Stimulated activated CD4-positive, alpha-beta T cell treated with anti-CD3 and anti-CD28 coated beads, Interleukin-2, amount 100 ng/mL, for 48 hours (primary cell): ENCODE measurements at regions not wholly inside any gene's neighbourhood (a gene's known extent, or its start where the extent isn't known, plus 50 kb on each side); places are given as distances from the start of the nearest gene placed in this dataset.

Experiments
- DNase-seq, 2 donors: peaks; one replicate each; pipeline ENCODE4 v3.0.0-alpha.2; 2020

DNA sequence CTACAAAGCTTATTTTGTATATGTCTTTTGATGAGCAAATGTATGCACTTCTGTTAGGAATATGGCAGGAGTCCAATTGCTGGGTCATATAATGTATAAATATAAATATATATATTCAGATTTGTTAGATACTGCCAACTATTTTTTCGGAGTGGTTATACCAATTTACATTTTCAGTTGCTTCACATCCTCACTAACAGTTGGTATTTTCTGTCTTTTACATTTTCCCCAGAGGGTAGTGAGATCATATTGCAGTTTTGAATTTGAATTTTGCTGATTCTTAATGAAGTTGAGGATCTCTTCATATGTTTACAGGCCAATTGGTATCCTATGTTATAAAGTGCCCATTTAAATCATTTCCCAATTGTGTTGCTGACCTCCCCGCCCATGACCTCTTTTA lies 139.0 kb upstream of the KCNMB2 start:
- DNase-seq = no peak

GRCh38 chr3:178397836-178398235 lies 138.4 kb upstream of the KCNMB2 start:
- no peak for DNase-seq

- no peak for DNase-seq
These were observed 131.3 kb upstream of the KCNMB2 start for GRCh38 chr3:178404961-178405360.

GRCh38 chr3:178405531-178405930 lies 130.7 kb upstream of the KCNMB2 start:
- DNase-seq = no peak

- DNase-seq = no peak
These were observed 130.0 kb upstream of the KCNMB2 start for GRCh38 chr3:178406206-178406605.

DNA sequence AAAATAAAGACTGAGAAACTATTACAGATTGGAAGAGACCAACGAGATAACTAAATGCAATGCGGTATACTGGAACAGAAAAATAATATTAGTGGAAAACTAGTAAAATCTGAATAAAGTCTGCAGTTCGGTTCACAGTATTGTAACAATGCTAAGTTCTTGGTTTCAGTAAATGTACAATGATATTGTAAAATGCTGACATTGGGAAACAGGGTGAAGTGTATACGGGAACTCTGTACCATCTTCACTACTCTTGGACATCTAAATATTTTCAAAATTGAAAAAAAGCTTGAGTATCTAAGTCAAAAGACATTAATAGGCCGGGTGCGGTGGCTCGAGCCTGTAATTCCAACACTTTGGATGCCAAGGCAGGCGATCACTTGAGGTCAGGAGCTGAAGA lies 120.9 kb upstream of the KCNMB2 start:
- no peak for DNase-seq

DNA sequence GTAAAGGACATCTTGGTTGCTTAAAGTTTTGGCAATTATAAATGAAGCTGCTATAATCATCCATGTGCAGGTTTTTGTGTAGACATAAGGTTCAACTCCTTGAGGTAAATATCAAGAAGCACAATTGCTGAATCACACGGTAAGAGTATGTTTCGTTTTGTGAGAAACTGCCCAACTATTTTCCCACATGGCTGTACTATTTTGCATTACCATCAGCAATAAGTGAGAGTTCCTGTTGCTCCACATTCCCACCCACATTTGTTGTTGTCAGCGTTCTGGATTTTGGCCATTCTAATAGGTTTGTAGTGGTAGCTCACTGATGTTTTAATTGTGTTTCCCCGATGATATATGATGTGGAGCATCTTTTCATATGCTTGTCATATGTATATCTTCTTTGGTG lies 118.5 kb upstream of the KCNMB2 start:
- DNase-seq = no peak

- DNase-seq = no peak
These were observed 117.2 kb upstream of the KCNMB2 start for GRCh38 chr3:178419071-178419470.

GRCh38 chr3:178420033-178420432 lies 116.2 kb upstream of the KCNMB2 start:
- no peak for DNase-seq

DNA sequence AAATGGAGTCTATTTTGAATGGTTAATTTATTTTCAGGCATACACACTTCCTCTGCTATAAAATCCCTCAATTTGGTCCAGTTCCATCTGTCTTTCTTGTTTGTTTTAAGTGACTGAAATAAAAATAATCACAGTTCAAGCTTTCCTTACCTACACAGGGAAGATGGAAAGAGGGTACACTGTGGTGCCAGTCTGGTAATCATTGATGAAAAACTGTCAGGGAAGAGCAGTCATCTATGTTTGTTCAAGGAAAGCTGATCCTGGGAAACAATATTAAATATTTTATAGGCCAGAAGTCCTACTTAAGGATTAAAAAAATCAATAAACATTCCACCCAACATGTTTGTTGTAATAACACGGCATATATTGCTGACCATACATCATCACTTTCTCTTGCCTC lies 115.2 kb upstream of the KCNMB2 start:
- no peak for DNase-seq

DNA sequence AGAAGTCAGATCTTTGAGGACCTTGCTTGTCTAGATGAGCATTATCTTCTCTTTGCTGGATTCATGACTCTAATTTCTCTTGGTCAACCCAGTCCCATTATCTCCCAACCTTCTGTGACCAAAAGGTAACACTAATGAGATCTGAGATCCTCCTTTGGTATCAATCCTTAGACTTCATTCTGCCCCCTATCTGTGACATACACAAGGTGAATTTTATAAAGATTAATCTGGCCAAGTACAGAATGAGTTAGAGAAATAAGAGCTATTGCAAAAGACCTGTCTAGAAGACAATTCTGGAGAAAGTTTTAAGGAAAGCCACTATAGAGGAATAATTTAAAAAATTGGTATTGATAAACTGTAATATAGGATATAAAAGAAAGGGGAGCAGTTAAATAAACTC lies 113.8 kb upstream of the KCNMB2 start:
- DNase-seq = no peak

- DNase-seq = no peak
These were observed 108.2 kb upstream of the KCNMB2 start for GRCh38 chr3:178428037-178428436.

DNA sequence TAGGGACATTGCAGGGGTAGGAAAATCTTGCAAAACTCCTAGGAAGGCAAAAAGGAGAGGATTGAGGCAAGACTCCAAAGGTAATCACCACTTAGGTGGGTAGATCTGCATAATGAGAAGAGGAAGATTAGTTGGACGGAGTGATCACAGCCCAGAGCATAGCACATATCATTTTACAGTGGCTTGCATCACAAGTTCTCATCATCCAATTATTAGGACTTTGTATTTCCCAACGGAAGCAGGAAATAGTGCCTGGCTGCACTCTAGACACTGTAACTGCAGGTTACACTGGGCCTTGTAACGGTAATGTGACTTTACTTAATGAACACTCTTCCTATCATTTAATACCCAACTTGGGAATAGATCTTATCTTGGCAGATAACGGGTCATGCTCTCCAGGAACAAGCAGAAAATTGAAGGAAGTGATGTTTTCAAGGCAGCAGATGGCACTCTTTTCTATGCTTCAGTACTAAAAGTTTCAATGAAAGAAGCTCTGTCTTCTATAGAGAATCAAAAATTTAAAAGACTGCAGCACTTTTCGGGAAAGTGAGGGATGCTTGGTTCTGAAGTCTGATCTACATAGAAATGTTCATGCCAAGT lies 101.9 kb upstream of the KCNMB2 start:
- no peak for DNase-seq

- no peak for DNase-seq
These were observed 100.7 kb upstream of the KCNMB2 start for GRCh38 chr3:178435575-178435974.

- DNase-seq = no peak
These were observed 99.5 kb upstream of the KCNMB2 start for GRCh38 chr3:178436773-178437172.

GRCh38 chr3:178437236-178437635 lies 99.0 kb upstream of the KCNMB2 start:
- no peak for DNase-seq

GRCh38 chr3:178439504-178439903 lies 96.7 kb upstream of the KCNMB2 start:
- no peak for DNase-seq

- DNase-seq = no peak
These were observed 96.2 kb upstream of the KCNMB2 start for GRCh38 chr3:178440043-178440442.

DNA sequence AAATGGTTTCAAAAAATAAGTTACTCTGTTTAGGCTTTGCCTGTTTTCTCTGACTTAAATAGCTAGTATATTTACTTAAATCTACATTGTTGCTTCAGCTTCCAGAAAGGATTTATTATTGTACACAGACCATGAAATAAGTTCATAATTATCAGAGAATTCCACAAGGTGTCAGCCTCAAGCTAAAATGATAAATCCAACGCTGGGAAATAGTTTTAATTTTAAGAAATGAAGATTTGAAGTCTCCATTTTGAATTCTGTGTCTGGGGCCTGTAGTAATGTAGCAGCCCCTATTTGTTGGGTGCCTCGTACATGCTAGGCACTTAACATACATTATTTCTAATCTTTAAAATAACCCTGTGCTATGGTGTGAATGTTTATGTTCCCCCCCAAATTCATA lies 92.6 kb upstream of the KCNMB2 start:
- no peak for DNase-seq

DNA sequence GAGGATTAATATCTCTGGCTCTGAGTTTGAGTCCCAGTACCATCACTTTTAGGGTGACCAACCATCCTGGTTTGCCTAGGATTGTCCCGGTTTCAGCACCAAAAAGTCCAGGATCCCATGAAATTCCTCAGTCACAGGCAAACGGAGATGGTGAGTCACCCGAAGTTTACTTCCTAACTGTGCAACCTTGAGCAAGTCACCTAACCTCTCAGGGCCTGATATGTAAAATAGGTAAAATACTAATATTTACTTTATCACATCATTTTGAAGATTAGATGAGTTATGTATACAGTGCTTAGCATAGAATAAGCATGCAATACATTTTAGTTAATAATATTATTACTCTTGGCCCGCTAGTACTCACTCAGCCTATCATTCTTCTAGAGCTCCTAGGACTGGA lies 91.1 kb upstream of the KCNMB2 start:
- no peak for DNase-seq

DNA sequence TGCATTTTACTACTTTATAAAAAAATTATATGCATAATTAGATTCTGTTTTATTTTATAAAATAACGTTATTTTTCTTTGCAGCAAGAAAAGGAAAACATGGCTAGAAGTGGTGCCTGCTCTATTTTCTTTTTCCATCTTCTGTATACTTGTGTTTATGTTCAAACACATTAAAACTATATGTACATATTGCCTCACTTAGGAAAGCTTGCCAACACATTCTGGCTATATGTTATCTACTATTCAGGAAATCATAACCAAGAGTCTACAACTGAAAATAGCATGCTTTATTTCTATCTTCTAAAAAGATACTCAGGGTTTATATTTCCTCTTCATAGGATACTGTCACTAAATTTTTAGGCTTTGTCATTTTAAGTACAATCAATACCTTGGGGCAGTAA lies 90.2 kb upstream of the KCNMB2 start:
- DNase-seq = no peak

- DNase-seq = no peak
These were observed 85.8 kb upstream of the KCNMB2 start for GRCh38 chr3:178450476-178450875.

GRCh38 chr3:178451799-178452198 lies 84.4 kb upstream of the KCNMB2 start:
- no peak for DNase-seq

DNA sequence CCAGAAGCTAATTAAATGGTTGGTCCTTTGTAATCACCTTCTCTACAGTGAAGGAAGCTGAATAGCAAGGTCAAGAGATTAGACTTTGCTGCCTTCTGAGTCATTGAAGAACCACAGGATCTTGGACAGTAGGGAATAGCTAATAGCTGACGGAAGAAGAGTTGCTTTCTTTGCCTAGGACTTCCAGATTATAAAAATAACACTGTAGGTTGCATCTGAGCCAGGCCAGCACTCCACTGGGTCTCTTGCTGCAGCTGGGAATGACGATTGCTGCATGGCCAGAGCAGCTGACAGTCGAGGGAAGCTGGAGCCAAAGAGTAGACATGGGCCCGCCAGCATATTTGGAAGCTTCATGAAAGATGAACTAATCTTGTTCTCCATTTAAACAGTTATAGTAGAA lies 81.5 kb upstream of the KCNMB2 start:
- DNase-seq = no peak

- no peak for DNase-seq
These were observed 81.0 kb upstream of the KCNMB2 start for GRCh38 chr3:178455226-178455625.

GRCh38 chr3:178455946-178456345 lies 80.3 kb upstream of the KCNMB2 start:
- DNase-seq = no peak
